ENCODE measurements at regions not wholly inside any gene's neighbourhood (a gene's known extent, or its start where the extent isn't known, plus 50 kb on each side); places are given as distances from the start of the nearest gene placed in this dataset.

DNA sequence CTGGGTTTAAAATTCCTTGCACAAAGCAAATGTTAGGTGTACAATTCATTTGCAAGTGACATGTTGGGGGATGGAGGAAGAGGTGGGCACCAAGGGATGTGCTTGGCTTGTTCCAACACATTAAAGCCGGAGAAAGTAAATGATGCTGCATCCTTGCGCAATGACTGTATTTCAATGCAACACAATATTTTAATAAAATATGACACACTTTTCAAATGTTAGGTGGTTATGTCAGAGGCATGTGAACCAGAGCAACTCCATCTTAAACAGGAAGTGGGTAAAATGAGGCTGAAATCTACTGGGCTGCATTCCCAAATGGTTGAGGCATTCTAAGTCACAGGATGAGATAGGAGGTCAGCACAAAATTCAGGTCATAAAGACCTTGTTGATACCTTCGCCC lies 53.6 kb upstream of the ARHGAP5 start:
- TF ChIP-seq POLR2AphosphoS5 (IDR thresholded peaks at IDR 0.05; ENCODE audit: low read depth, low read length) (no peak), EZH2 (IDR thresholded peaks at IDR 0.05; ENCODE audit: low read depth, low read length, severe bottlenecking) (no peak), GABPA (IDR thresholded peaks at IDR 0.05; ENCODE audit: borderline replicate concordance, insufficient read depth, low read length) (no peak), CEBPB (IDR thresholded peaks at IDR 0.05; ENCODE audit: low read depth, low read length) (no peak), KDM5A (IDR thresholded peaks at IDR 0.05; ENCODE audit: low read length) (no peak), TAF1 (IDR thresholded peaks at IDR 0.05; ENCODE audit: low read depth, low read length) (no peak)
- TF ChIP-seq, protein P1, sequence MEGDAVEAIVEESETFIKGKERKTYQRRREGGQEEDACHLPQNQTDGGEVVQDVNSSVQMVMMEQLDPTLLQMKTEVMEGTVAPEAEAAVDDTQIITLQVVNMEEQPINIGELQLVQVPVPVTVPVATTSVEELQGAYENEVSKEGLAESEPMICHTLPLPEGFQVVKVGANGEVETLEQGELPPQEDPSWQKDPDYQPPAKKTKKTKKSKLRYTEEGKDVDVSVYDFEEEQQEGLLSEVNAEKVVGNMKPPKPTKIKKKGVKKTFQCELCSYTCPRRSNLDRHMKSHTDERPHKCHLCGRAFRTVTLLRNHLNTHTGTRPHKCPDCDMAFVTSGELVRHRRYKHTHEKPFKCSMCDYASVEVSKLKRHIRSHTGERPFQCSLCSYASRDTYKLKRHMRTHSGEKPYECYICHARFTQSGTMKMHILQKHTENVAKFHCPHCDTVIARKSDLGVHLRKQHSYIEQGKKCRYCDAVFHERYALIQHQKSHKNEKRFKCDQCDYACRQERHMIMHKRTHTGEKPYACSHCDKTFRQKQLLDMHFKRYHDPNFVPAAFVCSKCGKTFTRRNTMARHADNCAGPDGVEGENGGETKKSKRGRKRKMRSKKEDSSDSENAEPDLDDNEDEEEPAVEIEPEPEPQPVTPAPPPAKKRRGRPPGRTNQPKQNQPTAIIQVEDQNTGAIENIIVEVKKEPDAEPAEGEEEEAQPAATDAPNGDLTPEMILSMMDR (IDR thresholded peaks at IDR 0.05; ENCODE audit: control extremely low read depth in 1 of 3, insufficient read depth in 1 of 3, low read depth in 1 of 3, low read length in 3 of 3): no peak

Data from H1 (cell line).